RWPE1 (cell line): ENCODE measurements at regions not wholly inside any gene's neighbourhood (a gene's known extent, or its start where the extent isn't known, plus 50 kb on each side); places are given as distances from the start of the nearest gene placed in this dataset.
A peak's percentile ranks its signal among the peaks of the same experiment; 100 is the strongest.

Source experiments
- CTCF ChIA-PET: fragments of 350-600 bp; sonication (Branson Sonifier 250); formaldehyde crosslinking; extraction: SDS; loops from one replicate; lab custom pipeline; 2021; lab: Yijun Ruan, JAX
- POLR2A ChIA-PET: fragments of 400-600 bp; formaldehyde crosslinking; extraction: SDS; loops from one replicate; lab custom pipeline; 2020; ENCODE audit warnings: antibody characterized with exemption; ENCODE audit not compliant: low non-redundant PET; lab: Yijun Ruan, JAX
- DNase-seq: peaks from one replicate; pipeline ENCODE4 v3.0.0; 2012; ENCODE audit warnings: low spot score
- H3K27ac ChIP-seq: fragments of 450-650 bp; 2 replicates; pipeline ENCODE4 v1.5.1; 2017
- CTCF ChIP-seq: fragments of 450-650 bp; conservative IDR thresholded peaks from 2 replicates; pipeline ENCODE4 v1.5.1; 2017; ENCODE audit warnings: low read depth, mild to moderate bottlenecking

DNA sequence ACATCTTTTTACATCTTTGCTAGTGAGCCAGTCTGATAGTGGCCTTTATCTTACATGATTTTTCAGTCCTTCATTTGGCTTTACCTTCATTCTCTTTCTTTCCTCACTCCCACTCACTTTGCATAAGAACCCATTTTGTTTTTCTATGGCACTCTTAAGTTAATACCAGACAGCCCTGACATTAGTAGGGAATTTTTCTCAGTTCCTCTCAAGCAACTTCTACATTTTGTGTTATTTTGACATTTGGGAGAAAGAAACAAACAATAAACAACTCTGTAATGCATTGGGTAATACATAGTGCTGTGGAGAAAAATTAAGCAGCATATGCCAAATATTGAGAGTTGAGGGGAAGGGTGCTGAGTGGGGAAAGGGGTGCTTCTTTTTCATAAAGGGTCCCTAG is 524.1 kb upstream of the JAG1 start:
- H3K27ac ChIP-seq = no peak overlapping the region
- no peak for TF ChIP-seq CTCF

DNA sequence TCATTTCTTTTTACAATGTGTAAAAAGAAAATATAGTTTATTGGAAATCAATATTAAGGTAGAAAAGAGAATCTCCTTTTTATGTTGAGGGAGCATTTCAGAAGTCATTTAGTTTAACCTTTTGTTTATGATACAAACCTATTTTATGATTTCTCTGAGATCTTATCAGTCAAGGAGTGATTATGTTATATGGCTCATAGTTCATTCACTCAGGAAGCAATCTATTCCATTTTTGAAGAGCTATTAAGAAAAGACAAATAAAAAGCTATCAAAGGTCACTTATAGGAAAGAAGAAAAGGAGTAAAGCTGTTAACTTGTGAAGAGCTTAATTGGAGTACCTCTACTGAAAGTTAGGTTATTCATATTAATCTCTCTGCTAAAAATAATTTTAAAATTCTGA is 526.6 kb upstream of the JAG1 start:
- no peak for DNase-seq
- no peak for TF ChIP-seq CTCF
- CTCF ChIA-PET = interaction anchor here (0.7 kb wide), 1 partner anchor 227 kb away, joined by 4 read pairs; no protein-coding TSS in a partner anchor
- no peak overlapping the region for H3K27ac ChIP-seq
- POLR2A ChIA-PET = no interaction called here

More for the DNA sequence above, 524.1 kb upstream of the JAG1 start:
- CTCF ChIA-PET = no interaction called here
- no peak for DNase-seq
- POLR2A ChIA-PET = no interaction called here

- H3K27ac ChIP-seq = no peak overlapping the region
- TF ChIP-seq CTCF = peak; percentile 69
- DNase-seq = peak; percentile 50
- ChIA-PET POLR2A (no interaction called here), CTCF (interaction anchor here (0.6 to 1.3 kb wide), 10 partner anchors 10 to 707 kb away, joined by 3 to 7 read pairs (median 3); no protein-coding TSS in a partner anchor)
These were observed 531.3 kb upstream of the JAG1 start for GRCh38 chr20:11204926-11205768.

DNA sequence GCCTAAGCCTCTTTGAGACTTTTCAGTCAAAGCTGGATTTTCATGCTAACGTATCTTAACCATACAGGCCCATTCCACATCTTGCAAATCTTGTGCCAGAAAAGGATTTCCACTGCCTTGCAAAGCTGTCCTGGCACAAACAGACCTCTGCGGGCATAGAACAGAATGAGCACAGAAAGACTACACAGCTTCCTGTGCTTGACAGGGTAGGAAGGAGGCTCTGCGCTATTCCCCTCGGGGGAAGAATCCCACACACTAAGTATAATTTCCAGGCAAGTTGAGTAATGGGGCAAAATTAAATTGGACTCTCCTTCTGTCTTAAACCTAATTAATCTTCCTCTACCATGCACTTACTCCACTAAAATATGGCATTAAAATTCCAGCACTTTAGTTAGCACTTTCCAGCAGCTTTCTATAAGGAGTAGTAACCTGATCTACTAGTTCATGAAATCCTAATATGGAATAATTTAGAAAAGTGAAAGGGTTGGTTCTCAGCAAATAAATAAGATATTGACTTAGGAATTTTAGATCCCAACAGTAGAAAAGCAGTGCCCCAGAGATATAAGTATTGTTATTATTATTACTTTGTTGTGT is 532.1 kb upstream of the JAG1 start:
- POLR2A ChIA-PET = no interaction called here
- TF ChIP-seq CTCF = no peak
- no peak overlapping the region for H3K27ac ChIP-seq
- CTCF ChIA-PET = interaction anchor here (0.6 to 1.3 kb wide), 8 partner anchors 12 to 1563 kb away, joined by 3 to 4 read pairs (median 3); no protein-coding TSS in a partner anchor
- no peak for DNase-seq

- DNase-seq = peak; percentile 77
- ChIA-PET CTCF (interaction anchor here (1.4 kb wide), 1 partner anchor 537 kb away, joined by 3 read pairs; no protein-coding TSS in a partner anchor), POLR2A (no interaction called here)
These were observed 534.1 kb upstream of the JAG1 start for GRCh38 chr20:11207749-11208502.

More at GRCh38 chr20:11207749-11208502, 534.1 kb upstream of the JAG1 start:
- H3K27ac ChIP-seq = peak overlapping the region; percentile 66; the same call in 1 of the 2 replicates
- no peak for TF ChIP-seq CTCF
